Heart left ventricle (tissue), 13 donors: ENCODE measurements at regions not wholly inside any gene's neighbourhood (a gene's known extent, or its start where the extent isn't known, plus 50 kb on each side); places are given as distances from the start of the nearest gene placed in this dataset.

Source experiments
- CTCF ChIP-seq, 12 donors: fragments of 200-600 bp; sonication (generic) in 4 of 12; IDR thresholded peaks; one replicate each; pipeline versions ENCODE4 v1.5.0 to v1.8.0; 2018 to 2022; ENCODE audit warnings: antibody characterized with exemption in 12 of 12, mild to moderate bottlenecking in 5 of 12
- POLR2A ChIP-seq, 2 donors: fragments of 450-650 bp; IDR thresholded peaks; one replicate each; pipeline ENCODE4 v1.6.1; 2017; ENCODE audit warnings: antibody characterized with exemption in 2 of 2, mild to moderate bottlenecking in 2 of 2, moderate library complexity in 2 of 2
- donor health status: ischemic (EF 13 %, LVEDD 7.1; RV severe dilation, severe dysfunction).
- donor health status: DM: no; HTN: yes; CAD: no.
- donor health status: DM: no; HTN: no; CAD: no.
- donor health status: ischemic (EF 25% LVEDD 6.9; RV normal size, moderate dysfunction).
- donor health status: ischemic (EF 25% LVEDD 5.7; RV mildly dilated, moderate dysfunction).
- donor health status: ischemic (EF 35%, LVEDD 5.7; RV mildly dilated, moderate dysfunction).
- donor health status: nonischemic (EF 11% LVEDD 7.7; RV severe dilation, severe dysfunction).
- donor health status: DM: yes; HTN: yes; CAD: no.
- donor health status: PGD.
- donor health status: ischemic (EF 29% LVEDD 5.4; RV normal size, mild dysfunction).
- donor health status: nonischemic (EF 23%, LVEDD 6.1; RV moderate dilation, normal function).

- TF ChIP-seq CTCF (IDR thresholded peaks at IDR 0.05) (no peak), POLR2A (IDR thresholded peaks at IDR 0.05) (no peak)
These were observed 568.3 kb downstream of the CCDC171 start for GRCh38 chr9:16121168-16121567.
